Coronary artery (tissue), 2 donors: ENCODE measurements at regions not wholly inside any gene's neighbourhood (a gene's known extent, or its start where the extent isn't known, plus 50 kb on each side); places are given as distances from the start of the nearest gene placed in this dataset.

ENCODE experiments used
- DNase-seq: peaks from one replicate; pipeline ENCODE4 v3.0.0-alpha.2; 2017; ENCODE audit warnings: low spot score
- H3K27ac ChIP-seq, 2 donors: fragments of 200-600 bp; sonication (generic); one replicate each; pipeline ENCODE4 v1.5.1; 2016 to 2019
- H3K4me3 ChIP-seq: fragments of 200-600 bp; sonication (generic); 2 replicates; pipeline ENCODE4 v1.5.1; 2016; ENCODE audit warnings: mild to moderate bottlenecking, moderate library complexity
- CTCF ChIP-seq: fragments of 200-600 bp; sonication (generic); IDR thresholded peaks from one replicate; pipeline ENCODE4 v1.5.1; 2019; ENCODE audit warnings: antibody characterized with exemption

DNA sequence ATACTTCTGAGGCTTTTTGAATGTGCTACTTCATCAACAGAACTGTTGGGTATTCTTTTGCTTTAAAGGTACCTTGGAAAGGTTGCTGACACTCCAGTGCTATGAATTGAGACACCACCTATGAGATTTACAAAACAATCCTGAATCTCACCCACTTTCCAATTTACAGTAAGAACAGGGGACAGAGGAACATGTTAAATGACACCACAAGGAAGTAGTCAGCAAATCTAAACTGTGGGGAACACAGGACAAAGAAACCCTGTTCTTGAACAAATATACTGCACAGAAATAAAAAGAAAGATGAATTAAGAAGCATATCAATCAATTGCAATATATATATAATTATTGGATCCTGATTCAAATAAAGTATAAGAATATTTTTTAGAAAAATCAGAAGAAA lies 216.7 kb upstream of the ARID1B start:
- DNase-seq: no peak
- TF ChIP-seq CTCF: no peak
- no peak overlapping the region for H3K4me3 ChIP-seq
- H3K27ac ChIP-seq: no peak overlapping the region

GRCh38 chr6:156559162-156559690 lies 218.0 kb upstream of the ARID1B start:
- no peak for TF ChIP-seq CTCF
- DNase-seq: no peak
- Histone ChIP-seq H3K4me3 (no peak overlapping the region), H3K27ac (no peak overlapping the region)

- no peak for DNase-seq
- no peak overlapping the region for H3K4me3 ChIP-seq
Measured at GRCh38 chr6:156557911-156558259, 219.3 kb upstream of the ARID1B start.

DNA sequence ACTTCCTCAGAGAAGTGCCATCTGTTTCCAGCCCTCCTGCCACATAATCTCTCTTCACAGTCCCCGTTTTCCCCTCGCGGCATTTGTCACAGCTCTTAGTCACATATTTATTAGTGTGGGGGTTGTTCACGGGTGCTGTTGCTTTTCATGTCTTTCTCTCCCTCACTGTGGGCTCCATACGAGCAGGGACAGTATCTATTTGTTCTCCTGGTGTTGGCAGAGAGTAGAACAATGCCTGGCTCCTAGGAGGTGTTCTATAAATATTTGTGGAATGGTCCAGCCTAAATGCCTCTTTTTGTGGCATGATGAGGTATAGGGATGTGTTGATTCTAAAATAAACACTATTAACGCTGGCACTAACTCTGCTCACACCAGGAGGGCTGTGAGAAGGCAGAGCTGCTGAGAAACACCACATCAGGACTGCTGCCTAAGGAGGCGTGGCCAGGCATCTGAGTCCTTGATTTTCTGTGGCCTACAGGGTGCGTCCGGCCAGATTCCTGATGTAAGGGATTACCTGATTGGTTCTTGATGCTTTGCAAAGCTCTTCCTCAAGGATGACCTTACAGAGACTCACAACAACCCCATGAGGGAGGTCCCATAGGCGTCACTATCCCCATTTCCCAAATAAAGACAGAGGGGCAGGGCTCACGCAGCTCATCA lies 219.8 kb upstream of the ARID1B start:
- no peak overlapping the region for H3K4me3 ChIP-seq
- no peak overlapping the region for H3K27ac ChIP-seq
- no peak for DNase-seq
- TF ChIP-seq CTCF: no peak

More at GRCh38 chr6:156557911-156558259, 219.3 kb upstream of the ARID1B start:
- H3K27ac ChIP-seq: no peak overlapping the region
- no peak for TF ChIP-seq CTCF

DNA sequence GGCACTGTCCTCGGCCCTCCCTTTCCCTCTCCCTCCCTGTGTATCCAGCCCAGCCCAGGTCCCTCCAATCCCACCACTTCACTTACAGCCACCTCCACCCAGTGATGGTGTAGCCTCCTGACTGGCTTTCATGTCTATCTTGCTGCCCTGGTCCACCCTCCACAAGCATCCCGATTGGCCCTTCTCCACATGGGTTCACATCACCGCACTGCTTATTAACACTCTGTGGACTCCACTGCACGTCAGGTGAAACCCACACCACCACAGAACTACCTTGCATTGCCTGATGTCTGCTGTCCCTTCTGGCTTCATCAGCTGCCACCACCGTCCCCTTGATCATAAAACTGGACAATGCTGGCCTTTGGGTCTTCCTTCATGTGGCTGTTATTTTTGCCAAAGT lies 220.4 kb upstream of the ARID1B start:
- no peak for TF ChIP-seq CTCF
- H3K27ac ChIP-seq: no peak overlapping the region
- no peak overlapping the region for H3K4me3 ChIP-seq
- DNase-seq: no peak

- TF ChIP-seq CTCF: no peak
- no peak for DNase-seq
- Histone ChIP-seq H3K4me3 (no peak overlapping the region), H3K27ac (no peak overlapping the region)
Measured at GRCh38 chr6:156555116-156555515, 222.1 kb upstream of the ARID1B start.

DNA sequence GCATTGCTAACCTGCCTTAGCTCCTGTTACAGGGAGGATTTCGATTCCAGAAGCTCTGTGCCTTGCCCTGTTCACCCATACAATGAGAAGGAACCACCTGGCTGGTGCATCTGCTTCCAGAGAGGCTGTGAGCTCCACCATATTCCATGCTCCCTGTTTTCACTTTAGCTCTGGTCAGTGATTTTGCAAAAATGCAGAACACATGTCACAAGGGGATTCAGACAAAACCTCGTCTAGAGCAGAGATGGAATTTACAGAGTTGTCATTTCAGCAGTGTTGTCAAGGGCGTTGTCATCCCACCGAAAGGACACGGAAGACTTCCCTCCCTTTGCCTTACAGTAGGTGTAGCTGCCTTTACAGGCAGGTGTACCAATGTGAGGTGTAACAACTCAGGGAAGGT lies 223.0 kb upstream of the ARID1B start:
- Histone ChIP-seq H3K27ac (no peak overlapping the region), H3K4me3 (no peak overlapping the region)
- TF ChIP-seq CTCF: no peak
- no peak for DNase-seq
